K562 (cell line): ENCODE measurements at regions not wholly inside any gene's neighbourhood (a gene's known extent, or its start where the extent isn't known, plus 50 kb on each side); places are given as distances from the start of the nearest gene placed in this dataset.

Experiments
- ARID3B ChIP-seq: fragments of 250-450 bp; sonication (Bioruptor Pico); IDR thresholded peaks from 2 replicates; pipeline ENCODE4 v1.4.0; 2020; ENCODE audit warnings: borderline replicate concordance
- CREB3L1 ChIP-seq: fragments of 450-650 bp; IDR thresholded peaks from 2 replicates; pipeline ENCODE4 v1.6.1; 2014; ENCODE audit warnings: low read depth, mild to moderate bottlenecking, moderate library complexity, borderline replicate concordance
- ETS1 ChIP-seq: conservative IDR thresholded peaks from 2 replicates; pipeline ENCODE4 v1.6.1; 2011; ENCODE audit warnings: low read depth, mild to moderate bottlenecking, low read length; ENCODE audit not compliant: control insufficient read depth
- FOXJ3 ChIP-seq: sonication (generic); formaldehyde crosslinking; IDR thresholded peaks from 2 replicates; pipeline ENCODE4 v1.4.0; 2020; ENCODE audit warnings: mild to moderate bottlenecking, missing genetic modification reagents
- GATA2 ChIP-seq: sonication (generic); formaldehyde crosslinking; IDR thresholded peaks from 2 replicates; pipeline ENCODE4 v1.4.0; 2020; ENCODE audit warnings: mild to moderate bottlenecking, missing genetic modification reagents
- HNRNPUL1 ChIP-seq: fragments of 200-400 bp; formaldehyde crosslinking; IDR thresholded peaks from 2 replicates; pipeline ENCODE4 v1.6.1; 2017; ENCODE audit warnings: low read length
- ILK ChIP-seq: fragments of 450-650 bp; IDR thresholded peaks from 2 replicates; pipeline ENCODE4 v1.6.1; 2016; ENCODE audit warnings: missing genetic modification characterization, low read depth, mild to moderate bottlenecking, missing compliant biosample characterization, moderate library complexity, borderline replicate concordance
- LEF1 ChIP-seq: fragments of 450-650 bp; IDR thresholded peaks from 2 replicates; pipeline ENCODE4 v1.6.1; 2016; ENCODE audit warnings: mild to moderate bottlenecking
- MNT ChIP-seq, 2 experiments: fragments of 450-650 bp; conservative IDR thresholded peaks; 2 replicates each; pipeline ENCODE4 v1.6.1; 2017; ENCODE audit warnings: mild to moderate bottlenecking in 2 of 2, moderate library complexity in 2 of 2
- MTA3 ChIP-seq: fragments of 450-650 bp; formaldehyde crosslinking; IDR thresholded peaks from 2 replicates; pipeline ENCODE4 v1.6.1; 2017; ENCODE audit warnings: mild to moderate bottlenecking, borderline replicate concordance
- PRMT5 ChIP-seq: sonication (generic); formaldehyde crosslinking; IDR thresholded peaks from 2 replicates; pipeline ENCODE4 v1.5.0; 2020; ENCODE audit warnings: missing genetic modification reagents
- SOX6 ChIP-seq: fragments of 450-650 bp; IDR thresholded peaks from 2 replicates; pipeline ENCODE4 v1.6.1; 2014; ENCODE audit warnings: mild to moderate bottlenecking
- SRSF9 ChIP-seq: fragments of 200-400 bp; formaldehyde crosslinking; IDR thresholded peaks from 2 replicates; pipeline ENCODE4 v1.6.1; 2017; ENCODE audit warnings: low read depth, low read length, borderline replicate concordance
- TRIM24 ChIP-seq, 2 experiments: fragments of 450-650 bp; IDR thresholded peaks; 2 replicates each; pipeline ENCODE4 v1.6.1; 2016
- ZKSCAN1 ChIP-seq: fragments of 150-350 bp; IDR thresholded peaks from 2 replicates; pipeline ENCODE4 v1.6.1; 2016; ENCODE audit warnings: low read depth, low read length
- ZNF124 ChIP-seq: sonication (generic); formaldehyde crosslinking; IDR thresholded peaks from 2 replicates; pipeline ENCODE4 v1.8.1; 2022; ENCODE audit warnings: missing genetic modification reagents
- ZNF174 ChIP-seq: fragments of 250-450 bp; sonication (Bioruptor Pico); IDR thresholded peaks from 2 replicates; pipeline ENCODE4 v1.4.0; 2020; ENCODE audit warnings: mild to moderate bottlenecking
- ZNF395 ChIP-seq: fragments of 200-800 bp; sonication (Bioruptor generic); IDR thresholded peaks from 2 replicates; pipeline ENCODE4 v1.6.1; 2017; ENCODE audit warnings: missing genetic modification characterization, missing compliant biosample characterization
- ZNF75A ChIP-seq: fragments of 450-650 bp; formaldehyde crosslinking; IDR thresholded peaks from 2 replicates; pipeline ENCODE4 v1.4.0; 2020; ENCODE audit warnings: mild to moderate bottlenecking
- ZSCAN29 ChIP-seq: fragments of 450-650 bp; IDR thresholded peaks from 2 replicates; pipeline ENCODE4 v1.6.1; 2017

- peak; percentile 94 for TF ChIP-seq MTA3
- TF ChIP-seq HNRNPUL1, result no peak
- peak; percentile 80; the same call in 1 of the 2 replicates for TF ChIP-seq FOXJ3
- no peak for TF ChIP-seq ETS1
- TF ChIP-seq SOX6, result peak; percentile 84
- TF ChIP-seq SRSF9, result no peak
- peak; percentile 63; the same call in 1 of the 2 replicates for TF ChIP-seq LEF1
- TF ChIP-seq ILK (tag), result no peak
- TF ChIP-seq CREB3L1, result peak; percentile 67; the same call in 1 of the 2 replicates
- peak; percentile 47 to 74; a peak in 3 of 4 replicates for TF ChIP-seq MNT (conservative IDR thresholded peaks at IDR 0.05)
- no peak for TF ChIP-seq ZNF395
- TF ChIP-seq GATA2 (CRISPR knock-in tag), result peak; percentile 61
- 0 out of 2 replicates have a peak, but pooled peaks have one; percentile 26 for TF ChIP-seq ZKSCAN1
- no peak for TF ChIP-seq ZNF75A (CRISPR knock-in tag)
- no peak for TF ChIP-seq ARID3B
- TF ChIP-seq ZNF124 (CRISPR knock-in tag), result no peak
- peak in 1 of 2 experiments; percentile 70; a peak in 2 of 4 replicates for TF ChIP-seq TRIM24 (IDR thresholded peaks at IDR 0.05)
- TF ChIP-seq PRMT5, result no peak
- no peak for TF ChIP-seq ZNF174 (CRISPR knock-in tag)
- TF ChIP-seq ZSCAN29, result no peak
These were observed 62.1 kb upstream of the MAPRE2 start (continued) for GRCh38 chr18:34978953-34979608.
